GM21786 (cell line): ENCODE measurements at regions not wholly inside any gene's neighbourhood (a gene's known extent, or its start where the extent isn't known, plus 50 kb on each side); places are given as distances from the start of the nearest gene placed in this dataset.

Experiments used
- ATAC-seq: cut with Tn5 transposase; IDR thresholded peaks from one replicate; pipeline ENCODE4 v1.9.1; 2021; ENCODE audit not compliant: unreplicated experiment

DNA sequence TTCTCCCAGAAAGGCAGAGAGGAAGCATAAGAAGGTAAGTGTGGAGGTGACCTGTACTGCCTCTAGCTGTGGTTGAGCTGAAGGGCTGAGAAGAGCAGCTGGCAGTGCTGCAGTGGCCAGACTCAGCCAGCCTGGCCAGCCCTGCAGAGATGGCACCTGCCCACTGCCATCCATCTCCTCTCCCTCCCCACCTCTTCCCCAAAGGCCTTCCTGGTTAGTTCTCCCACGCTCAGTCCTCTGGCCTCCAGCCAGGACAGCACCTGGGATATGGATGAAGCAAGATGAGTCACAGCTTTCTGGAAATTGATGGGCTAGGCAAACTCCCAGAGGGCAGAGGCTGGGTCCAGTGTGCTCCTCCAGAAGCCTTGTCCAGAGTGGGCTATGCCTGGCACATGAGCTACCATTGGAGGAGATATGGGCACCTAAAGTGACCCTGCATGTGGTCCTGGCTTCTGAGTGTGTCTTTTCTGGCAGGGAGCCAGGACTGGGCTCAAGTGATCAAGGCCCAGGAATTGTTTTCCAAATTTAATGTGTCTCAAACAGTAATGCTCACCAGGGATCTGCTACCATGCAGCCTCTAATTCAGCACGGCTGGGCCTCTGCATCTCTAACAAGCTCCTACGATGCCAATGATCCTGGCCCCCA, 81.0 kb upstream of the CACUL1 start:
- no peak for ATAC-seq

DNA sequence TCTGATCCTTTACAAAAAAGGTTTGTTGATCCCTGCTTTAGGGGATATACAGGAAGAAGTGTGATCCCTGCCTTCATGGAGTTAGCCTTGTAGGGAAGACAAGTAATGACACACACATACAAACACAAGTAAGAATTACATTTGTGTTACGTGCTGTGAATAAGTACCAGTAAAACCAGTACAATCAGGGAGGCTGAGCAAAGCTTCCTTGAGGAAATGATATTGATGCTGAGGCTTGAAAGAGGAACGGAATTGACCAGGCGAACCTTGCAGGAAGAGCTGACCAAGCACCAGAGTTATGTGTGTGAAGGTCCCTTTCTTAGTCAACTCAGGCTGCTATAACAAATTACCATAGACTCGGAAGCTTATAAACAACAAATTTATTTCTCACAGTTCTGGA, 83.6 kb upstream of the CACUL1 start:
- ATAC-seq, result no peak

DNA sequence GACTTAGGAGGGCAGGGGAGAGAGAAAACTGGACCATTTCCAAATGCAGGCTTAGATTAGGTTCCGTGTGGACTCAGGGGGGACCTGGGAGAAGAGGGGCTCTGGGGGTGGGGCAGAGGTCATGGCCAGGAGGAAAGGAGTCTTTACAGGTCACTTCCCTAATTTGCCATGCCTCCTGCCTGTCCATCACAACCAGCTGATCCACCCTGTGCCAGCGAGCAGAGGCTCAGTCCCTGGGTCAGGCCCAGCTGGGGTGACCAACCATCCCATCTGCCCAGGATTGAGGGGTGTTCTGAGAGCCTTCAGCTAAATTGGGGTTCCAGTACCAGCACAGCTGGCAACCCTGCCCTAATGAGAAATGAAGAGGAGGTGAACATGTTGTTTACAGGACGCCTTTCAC, 84.6 kb upstream of the CACUL1 start:
- no peak for ATAC-seq

DNA sequence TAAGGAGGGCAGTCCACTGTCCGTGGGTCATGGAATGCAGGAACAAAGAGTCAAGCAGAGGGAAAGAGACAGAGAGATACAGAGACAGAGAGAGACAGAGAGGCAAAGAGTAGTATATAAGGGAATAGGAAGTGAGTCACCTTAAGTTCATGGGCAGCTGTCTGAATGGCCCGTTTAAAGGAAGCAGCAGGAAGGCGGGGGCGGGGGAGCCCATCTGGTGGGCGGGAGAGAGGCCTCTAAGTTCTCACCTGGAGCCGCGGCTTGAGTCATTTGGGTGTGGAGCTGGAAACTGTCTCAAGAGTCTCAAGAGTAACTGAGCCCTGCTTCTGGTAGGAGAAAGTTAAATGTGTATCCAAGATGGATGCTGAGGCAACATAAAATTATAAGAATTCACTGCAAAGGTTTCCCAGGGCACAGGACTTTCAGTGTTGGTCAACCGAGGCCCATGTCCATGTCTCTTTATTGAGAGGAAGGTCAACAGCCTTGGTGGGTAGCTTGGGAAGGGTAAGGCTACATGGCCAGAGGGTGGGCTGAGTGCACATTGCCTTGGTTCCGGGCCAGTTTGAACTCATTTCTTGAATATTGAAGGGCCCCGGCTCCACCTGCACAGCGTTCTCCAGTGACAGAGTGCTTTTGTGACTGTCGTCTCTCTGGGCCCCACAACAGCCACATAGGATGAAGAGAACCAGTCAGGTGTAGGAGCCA, 85.5 kb upstream of the CACUL1 start:
- no peak for ATAC-seq

DNA sequence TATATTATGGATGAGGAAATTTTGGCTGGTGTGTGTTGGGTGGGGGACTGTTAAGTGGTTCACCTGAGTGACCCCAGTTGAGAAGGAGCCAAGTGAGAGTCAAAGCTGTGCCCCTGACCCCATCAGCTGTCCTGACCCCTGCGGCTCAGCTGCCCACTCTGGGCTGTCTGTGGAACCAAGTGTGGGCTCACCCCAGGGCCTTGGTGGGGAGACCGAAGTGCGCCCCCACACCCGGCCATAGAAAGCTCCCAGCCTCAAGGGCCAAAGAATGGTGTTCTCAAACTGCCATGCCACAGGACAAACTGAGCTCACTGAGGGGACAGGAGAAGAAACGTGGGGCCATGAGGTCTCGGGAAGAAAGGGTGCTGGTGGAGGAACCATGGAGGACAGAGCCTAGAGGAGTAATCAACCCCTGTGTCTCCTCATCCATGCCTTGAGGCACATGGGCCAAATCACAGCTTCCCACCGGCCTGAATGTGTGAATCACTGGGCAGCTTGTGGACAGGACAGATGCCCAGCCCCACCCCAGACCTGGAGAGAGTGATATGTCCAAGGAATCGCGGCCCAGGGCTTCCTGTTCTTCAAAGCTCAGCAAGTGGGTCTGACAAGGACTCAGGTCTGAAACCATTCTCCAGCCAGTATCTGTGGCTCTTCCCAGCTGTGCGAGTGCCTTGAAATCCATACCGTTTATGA, 86.2 kb upstream of the CACUL1 start:
- ATAC-seq, result no peak

DNA sequence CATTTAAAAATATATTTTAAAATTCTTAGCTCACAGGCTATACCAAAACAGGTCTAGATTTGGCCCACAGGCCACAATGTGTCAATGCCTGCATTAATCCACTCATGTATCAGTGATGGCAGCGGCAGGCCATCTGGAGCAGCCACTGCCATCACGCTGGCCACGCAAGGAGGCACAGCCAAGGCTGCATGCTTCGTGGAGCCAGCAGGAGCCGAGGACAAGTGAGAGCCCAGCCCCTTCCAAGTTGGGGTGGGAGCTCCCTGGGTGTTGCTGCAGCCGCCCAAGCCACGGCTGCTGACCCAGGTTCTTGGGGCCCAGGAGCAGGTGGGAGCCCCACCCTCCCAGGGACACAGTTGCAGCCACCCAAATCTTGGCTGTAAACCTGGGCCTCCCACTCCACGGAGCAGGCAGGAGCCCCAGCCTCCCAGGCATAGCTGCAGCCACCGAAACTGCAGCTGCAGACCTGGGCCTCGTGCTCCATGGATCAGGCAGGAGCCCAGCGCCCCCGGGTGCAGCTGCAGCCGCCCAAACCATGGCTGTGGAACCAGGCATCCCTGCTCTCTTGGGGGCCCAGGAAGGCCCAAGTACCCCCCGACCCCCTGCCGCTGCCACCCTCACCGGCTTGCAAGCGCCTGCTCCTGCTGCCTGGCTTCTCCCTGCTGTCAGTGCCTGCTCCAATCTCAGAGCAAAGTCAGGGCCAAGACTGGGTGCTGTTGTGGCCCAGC, 87.3 kb upstream of the CACUL1 start:
- ATAC-seq, result no peak

DNA sequence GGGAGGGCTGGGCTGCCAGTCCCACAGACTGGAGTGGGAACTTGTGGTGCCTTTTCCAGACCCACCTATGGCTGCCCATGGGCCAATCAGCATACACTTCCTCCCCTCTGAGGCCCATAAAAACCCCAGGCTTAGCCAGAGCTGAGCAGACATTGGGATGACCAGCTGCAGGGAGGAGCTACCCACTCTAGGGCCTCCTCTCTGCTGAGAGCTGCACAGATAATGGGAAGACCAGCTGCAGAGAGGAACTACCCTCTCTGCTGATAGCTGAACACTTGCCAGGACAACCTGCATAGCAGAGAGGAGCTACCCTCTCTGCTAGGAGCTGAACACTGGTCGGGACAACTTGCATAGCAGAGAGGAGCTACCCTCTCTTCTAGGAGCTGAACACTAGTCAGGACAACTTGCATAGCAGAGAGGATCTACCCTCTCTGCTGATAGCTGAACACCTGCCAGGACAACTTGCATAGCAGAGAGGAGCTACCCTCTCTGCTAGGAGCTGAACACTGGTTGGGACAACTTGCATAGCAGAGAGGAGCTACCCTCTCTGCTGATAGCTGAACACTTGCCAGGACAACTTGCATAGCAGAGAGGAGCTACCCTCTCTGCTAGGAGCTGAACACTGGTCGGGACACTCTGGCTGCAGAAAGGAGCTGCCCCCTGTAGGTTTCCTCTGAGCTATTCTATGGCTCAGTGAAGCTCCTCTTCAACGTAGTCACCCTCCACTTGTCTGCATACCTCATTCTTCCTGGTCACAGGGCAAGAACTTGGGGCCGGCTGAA, 88.3 kb upstream of the CACUL1 start:
- no peak for ATAC-seq

DNA sequence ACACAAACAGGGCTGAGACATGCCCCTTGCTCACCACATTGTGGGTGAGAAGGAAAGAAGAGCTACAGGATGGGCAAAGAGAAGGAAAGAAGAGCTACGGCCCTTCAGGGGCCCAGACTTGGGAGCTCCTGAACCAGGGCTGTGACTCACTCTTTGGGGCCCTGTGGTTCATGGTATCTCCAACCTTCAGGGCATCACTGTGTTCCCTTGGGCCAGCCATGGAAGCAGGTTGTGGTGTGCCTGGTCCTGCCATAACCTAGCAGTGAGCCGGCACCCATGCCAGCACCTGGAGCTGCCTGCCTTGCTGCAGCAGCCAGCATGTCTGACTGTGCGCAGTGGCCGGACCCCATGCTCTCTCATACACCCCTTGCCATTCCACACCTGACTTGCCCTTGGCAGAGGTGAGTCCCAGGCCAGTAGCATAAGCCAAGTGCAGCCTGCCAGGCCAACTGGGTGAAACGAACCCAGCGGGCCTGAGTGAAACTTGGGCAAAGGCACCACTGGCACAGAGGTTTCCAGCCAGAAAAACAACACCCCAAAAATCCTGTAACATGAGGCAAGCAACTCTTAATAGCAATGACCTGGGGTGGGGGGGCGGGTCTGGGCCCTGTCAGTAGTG, 89.0 kb upstream of the CACUL1 start:
- ATAC-seq, result no peak

DNA sequence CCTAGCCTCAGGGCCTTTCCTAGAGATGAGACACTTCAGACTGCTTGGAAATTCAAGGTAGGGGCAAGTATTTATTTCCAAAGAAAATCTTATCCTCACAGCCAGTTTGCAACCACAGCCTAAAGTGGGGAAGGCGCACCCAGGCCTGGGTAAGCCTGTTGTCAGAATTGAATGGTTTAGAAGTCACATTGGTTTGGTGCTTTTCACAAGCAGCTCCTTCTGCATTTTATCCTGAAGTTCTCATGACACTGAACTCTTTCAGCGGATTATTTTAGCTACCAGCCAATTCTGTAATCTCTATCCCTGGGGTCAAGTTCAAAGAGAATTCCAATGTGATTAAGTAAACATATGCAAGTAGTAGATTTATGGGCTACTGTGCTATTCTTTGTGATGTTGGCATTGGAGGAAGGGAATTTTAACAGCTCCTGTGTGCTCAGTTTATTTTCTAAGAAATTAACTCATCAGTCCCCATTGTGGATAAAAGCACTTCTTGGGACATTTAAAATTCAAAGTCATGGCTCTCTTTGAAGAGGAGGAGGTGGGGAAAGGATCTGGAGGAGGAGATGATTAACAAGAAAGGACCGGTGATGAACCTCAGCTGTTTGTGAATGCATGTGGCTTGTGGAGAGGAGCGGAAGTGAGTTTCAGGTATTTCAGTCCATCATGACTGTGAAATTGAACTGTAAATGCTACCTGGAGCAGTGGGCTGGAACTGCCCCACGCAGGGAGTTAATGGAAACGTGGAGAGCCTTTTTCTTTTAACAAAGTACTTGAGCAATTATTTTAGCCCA, 90.2 kb upstream of the CACUL1 start:
- ATAC-seq, result no peak

DNA sequence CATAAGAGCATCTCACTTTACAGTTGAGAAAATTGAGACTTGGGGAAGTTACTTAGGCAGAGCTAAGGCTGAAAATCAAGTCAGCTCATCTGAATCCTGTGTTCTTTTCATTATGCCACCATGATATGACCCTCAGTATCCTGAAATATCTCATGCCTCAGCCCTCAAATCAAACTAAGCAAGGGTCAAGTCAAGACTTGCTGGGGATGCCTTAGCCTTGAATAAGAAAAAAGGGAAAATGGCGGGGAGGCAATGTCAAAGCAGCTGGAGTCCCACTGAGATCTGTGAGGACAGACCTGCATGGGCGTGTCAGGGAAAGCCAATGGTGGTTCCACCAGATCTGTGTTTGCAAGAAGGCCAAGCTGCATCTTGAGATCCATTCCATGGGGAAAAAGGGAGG, 91.0 kb upstream of the CACUL1 start:
- ATAC-seq, result no peak

DNA sequence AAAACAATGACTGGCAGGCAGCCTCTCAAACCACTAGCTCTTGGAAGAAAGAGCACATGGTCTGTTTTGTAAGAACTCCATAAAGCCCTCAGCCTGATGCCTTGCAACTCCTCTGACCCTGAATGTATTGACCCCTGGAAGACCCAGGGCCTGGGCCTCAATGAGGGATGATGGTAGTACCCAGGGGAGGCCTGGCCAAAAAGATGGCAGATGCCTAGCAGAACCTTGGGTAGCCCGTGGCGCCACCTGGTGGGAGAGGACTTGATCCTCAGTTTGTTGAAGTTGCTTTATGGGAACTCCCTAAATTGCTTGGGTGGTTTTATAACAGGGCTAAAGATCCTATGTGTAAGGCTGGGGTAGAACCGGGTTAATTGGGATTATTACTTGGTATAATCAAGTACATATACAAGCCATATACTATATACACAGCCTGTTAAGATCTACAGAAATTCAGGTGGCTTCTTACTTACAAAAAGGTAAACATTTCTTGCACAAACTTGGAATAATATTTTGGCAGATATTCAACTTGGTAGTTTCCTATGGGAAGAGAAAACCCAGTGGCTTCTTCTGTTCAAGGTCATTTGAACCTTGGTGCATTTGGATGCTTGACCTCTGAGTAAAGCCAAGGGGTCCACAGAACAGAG, 95.8 kb upstream of the CACUL1 start:
- ATAC-seq, result peak; percentile 69

DNA sequence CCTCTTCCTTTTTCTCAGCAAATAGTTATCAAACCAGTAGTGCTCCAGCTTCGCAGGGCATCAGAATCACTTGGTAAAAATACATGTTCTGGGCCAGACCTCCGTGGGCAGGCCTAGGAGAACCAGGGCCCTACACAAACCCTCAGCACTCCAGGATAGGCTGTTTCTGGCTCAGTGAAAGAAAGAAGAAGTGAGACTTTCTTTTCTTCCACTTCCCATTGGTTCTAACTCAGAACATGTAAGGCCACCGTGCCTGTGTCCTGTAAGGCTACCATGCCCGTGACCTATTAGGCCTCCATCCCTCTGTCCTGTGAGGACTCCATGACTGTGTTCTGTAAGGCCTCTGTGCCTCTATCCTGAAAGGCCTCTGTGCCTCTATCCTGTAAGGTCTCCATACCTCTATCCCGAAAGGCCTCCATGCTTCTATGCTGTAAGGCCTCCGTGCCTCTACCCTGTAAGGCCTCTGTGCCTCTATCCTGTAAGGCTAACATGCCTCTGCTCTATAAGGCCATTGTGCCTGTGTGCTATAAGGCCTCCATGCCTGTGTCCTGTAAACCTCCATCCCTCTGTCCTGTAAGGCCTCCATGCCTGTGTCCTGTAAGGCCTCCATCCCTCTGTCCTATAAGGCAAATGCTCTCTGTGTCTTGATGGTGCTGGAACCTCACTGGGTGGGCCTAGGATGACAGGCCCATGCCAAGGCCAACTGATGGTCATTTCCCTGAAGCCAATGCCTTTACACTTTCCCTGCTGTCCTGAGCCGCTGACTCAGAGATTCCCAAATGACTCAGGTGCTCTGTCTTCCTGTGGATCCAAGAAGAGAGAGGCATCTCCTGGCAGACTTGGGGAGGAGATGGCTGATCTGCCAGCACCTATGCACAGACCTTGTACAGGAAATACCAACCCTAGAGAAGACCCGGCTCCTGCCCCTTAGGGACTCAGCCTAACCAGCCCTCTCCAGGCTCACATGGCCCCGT, 96.6 kb upstream of the CACUL1 start:
- peak; percentile 69 for ATAC-seq

DNA sequence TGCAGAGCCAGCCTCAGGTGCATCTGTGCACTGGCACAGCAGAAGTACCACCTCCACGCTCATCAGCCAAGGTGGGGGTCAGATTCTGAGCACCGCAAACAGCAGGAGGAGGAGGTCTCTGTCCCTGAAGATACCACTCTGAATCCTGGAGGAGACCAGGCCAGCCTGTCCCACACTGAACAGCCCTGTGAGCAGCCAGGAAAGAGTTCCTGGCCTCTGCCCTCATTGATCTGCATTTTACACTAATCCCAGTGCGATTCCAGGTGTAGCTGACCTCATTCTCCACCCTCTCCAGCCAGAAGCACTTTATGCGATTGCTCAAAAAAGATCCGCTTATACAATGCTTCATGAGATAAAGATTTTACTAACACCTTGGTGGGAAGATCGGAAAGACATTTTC, 99.1 kb upstream of the CACUL1 start:
- no peak for ATAC-seq

DNA sequence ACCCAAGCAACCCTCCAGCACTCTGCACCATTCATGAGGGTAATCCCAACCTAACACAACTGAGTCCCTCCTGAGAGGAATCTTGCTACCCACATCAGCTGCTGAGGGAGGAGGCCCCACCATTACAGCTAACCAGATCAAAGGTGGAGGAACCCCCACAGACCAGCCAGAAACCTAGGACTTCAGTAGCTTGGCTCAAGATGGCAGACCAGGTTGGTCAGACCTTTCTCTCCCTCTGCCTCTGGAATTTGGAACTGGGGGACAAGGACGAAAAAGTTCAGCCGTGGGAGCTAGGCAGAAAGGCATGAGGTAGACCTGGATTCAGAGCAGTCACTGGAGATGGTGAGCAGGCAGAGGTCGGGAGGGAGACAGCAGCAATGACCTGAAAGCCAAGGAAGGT, 101.3 kb upstream of the CACUL1 start:
- no peak for ATAC-seq

DNA sequence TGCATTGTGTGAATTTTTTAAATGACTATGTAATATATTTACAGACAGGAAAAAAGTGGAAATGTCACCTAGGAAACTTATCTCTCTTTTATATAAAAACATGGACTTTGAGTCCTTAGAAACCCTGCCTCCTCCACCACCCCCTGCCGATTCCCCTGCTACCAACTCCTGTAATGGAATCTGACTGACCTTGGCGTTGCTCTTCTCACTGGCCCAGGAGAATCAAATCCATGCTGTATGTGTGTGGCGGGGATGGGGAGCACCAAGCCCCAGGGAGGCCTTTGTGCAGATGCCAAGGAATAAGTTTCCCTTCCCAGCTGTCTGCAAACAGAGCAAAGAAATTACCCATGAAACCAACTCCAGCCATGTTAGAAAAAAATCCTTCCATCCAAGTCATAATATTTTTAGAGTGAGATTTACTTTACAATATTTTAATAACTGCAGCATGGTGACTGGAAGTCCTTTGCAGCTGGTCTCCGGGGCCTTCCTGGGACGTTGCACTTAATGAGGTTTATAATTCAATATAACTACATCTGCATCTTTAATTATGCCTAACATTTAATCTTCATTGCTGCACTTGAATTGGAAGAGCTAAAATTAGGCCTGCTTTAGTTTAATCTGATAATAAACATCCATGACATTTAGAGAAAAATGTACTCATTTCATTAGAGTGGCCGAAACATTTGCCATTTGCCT, 111.4 kb upstream of the CACUL1 start:
- no peak for ATAC-seq

DNA sequence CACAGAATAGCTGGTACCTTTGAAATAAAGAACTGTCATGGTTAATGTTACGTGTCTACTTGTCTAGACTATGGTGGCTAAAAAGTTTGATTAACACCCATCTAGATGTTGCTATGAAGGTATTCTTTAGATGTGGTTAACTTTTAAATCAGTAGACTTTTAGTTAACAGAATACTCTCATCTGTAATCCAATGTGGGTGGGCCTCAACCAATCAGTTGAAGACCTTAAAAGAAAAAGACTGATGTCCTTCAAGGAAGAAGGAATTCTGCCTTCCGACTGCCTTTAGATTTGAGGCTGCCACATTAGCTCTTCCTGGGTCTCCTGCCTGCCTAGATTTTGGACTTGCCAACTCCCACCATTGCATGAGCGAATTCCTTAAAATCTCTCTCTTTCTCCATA, 113.0 kb upstream of the CACUL1 start:
- no peak for ATAC-seq

DNA sequence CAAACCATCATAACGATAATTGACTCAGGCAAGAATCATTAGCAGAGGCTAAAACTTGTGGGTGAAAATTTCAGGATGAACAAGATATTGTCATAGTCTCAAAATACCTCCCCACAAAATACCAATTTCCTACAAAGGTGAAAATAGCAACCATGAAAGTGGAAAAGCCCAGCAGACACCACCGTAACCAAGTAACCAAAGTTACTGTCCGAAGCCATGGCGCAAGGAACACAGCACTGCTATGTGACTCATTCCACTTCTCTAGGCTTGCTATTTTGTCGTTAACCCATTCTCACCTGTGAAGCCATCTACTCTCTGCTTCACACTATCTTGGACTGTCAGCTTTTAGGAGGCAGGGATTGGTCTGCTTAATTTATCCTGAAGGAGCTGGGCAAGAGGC, 113.8 kb upstream of the CACUL1 start:
- no peak for ATAC-seq
